K562 (cell line): ENCODE measurements at regions not wholly inside any gene's neighbourhood (a gene's known extent, or its start where the extent isn't known, plus 50 kb on each side); places are given as distances from the start of the nearest gene placed in this dataset.

Experiments used
- ATAC-seq: fragments of 200-7000 bp; cut with Tn5 transposase; 3 replicates; pipeline ENCODE4 v1.9.1; 2020; ENCODE audit warnings: moderate library complexity
- BruUV-seq: library from RNA; stranded (reverse); fragments of 400-500 nt; replicated peaks from 2 replicates; lab custom pipeline; 2021; lab: Mats Ljungman, UMichigan
- CTCF ChIA-PET: fragments of 300-600 bp; formaldehyde crosslinking; extraction: SDS; loops from one replicate; lab custom pipeline; 2021; ENCODE audit warnings: low intra/inter-chr PET ratio; lab: Yijun Ruan, JAX
- POLR2A ChIA-PET: fragments of 300-600, 350-650 bp; sonication (Branson Sonifier 250); formaldehyde crosslinking; extraction: SDS; loops from one replicate; lab custom pipeline; 2021; ENCODE audit warnings: antibody characterized with exemption, inconsistent platforms; lab: Yijun Ruan, JAX
- DNase-seq, 4 experiments: peaks; one replicate each; pipeline versions ENCODE4 v3.0.0 to v3.0.0-alpha.2; 2011 to 2018; ENCODE audit warnings: low spot score in 3 of 4, mixed read lengths in 3 of 4; ENCODE audit errors: extremely low read depth in 1 of 4
- FAIRE-seq: peaks from 2 replicates; lab custom pipeline; 2011; peaks lifted over from hg19 to GRCh38; lab: Jason Lieb, UNC
- H2AFZ ChIP-seq: 2 replicates; pipeline ENCODE4 v1.6.0; 2011; ENCODE audit warnings: low read depth, low read length, control low read depth, inconsistent platforms
- H3K27ac ChIP-seq: fragments of 200-600 bp; 3 replicates; pipeline ENCODE4 v1.8.0; 2011; ENCODE audit warnings: low read depth, mild to moderate bottlenecking, control low read depth, inconsistent platforms, low read length, moderate library complexity, mixed read lengths; ENCODE audit errors: extremely low read depth
- H3K27me3 ChIP-seq, 2 experiments: fragments of 300-600 bp in 1 of 2; 2 replicates in 1 of 2; 3 replicates in 1 of 2; pipeline versions ENCODE4 v1.6.0 to v1.8.0; 2011; ENCODE audit warnings: inconsistent platforms in 2 of 2, low read length in 2 of 2, mild to moderate bottlenecking in 1 of 2, mixed read lengths in 1 of 2, moderate library complexity in 1 of 2; ENCODE audit not compliant: control insufficient read depth in 2 of 2, insufficient read depth in 2 of 2
- H3K36me3 ChIP-seq: fragments of 300-600 bp; 3 replicates; pipeline ENCODE4 v1.8.0; 2011; ENCODE audit warnings: mild to moderate bottlenecking, low read length, inconsistent platforms; ENCODE audit not compliant: control insufficient read depth, insufficient read depth
- H3K4me1 ChIP-seq, 2 experiments: fragments of 200-600 bp in 1 of 2; replicated peaks in 1 of 2; 2 replicates in 1 of 2; 3 replicates in 1 of 2; pipeline versions ENCODE4 v1.5.1 to v1.8.0; 2011; ENCODE audit warnings: inconsistent platforms in 2 of 2, low read length in 2 of 2, mild to moderate bottlenecking in 1 of 2, mixed read lengths in 1 of 2, moderate library complexity in 1 of 2; ENCODE audit not compliant: control insufficient read depth in 2 of 2, insufficient read depth in 2 of 2
- H3K4me2 ChIP-seq: 2 replicates; pipeline ENCODE4 v1.6.1; 2011; ENCODE audit warnings: low read length, control low read depth, inconsistent platforms, mixed read lengths; ENCODE audit not compliant: insufficient read depth
- H3K4me3 ChIP-seq: fragments of 200-600 bp; sonication (generic), shearing (Covaris generic); 2 replicates; pipeline ENCODE4 v1.5.1; 2016; ENCODE audit warnings: control low read depth, inconsistent platforms
- H3K79me2 ChIP-seq: fragments of 200-600 bp; 3 replicates; pipeline ENCODE4 v1.8.0; 2011; ENCODE audit warnings: low read length, inconsistent platforms; ENCODE audit not compliant: control insufficient read depth, insufficient read depth
- H3K9ac ChIP-seq, 2 experiments: 2 replicates each; pipeline versions ENCODE4 v1.6.0 to v1.6.1; 2011; ENCODE audit warnings: low read depth in 2 of 2, low read length in 2 of 2, control low read depth in 1 of 2, inconsistent platforms in 1 of 2, mild to moderate bottlenecking in 1 of 2, mixed read lengths in 1 of 2; ENCODE audit not compliant: insufficient read depth in 1 of 2
- H3K9me1 ChIP-seq: one replicate; pipeline ENCODE4 v1.6.0; 2011; ENCODE audit warnings: inconsistent platforms, mild to moderate bottlenecking, low read length, moderate library complexity; ENCODE audit not compliant: control insufficient read depth, insufficient read depth
- H3K9me3 ChIP-seq: replicated peaks from 2 replicates; pipeline ENCODE4 v1.5.1; 2011; ENCODE audit warnings: low read depth, low read length, inconsistent platforms; ENCODE audit not compliant: control insufficient read depth, insufficient read depth
- H4K20me1 ChIP-seq: replicated peaks from 2 replicates; pipeline ENCODE4 v1.6.1; 2011; ENCODE audit warnings: low read length, inconsistent platforms, mixed read lengths; ENCODE audit not compliant: control insufficient read depth, insufficient read depth
- BRD4 ChIP-seq: fragments of 200-600 bp; sonication (generic); IDR thresholded peaks from 2 replicates; pipeline ENCODE4 v1.6.1; 2017; ENCODE audit warnings: inconsistent platforms
- KHSRP ChIP-seq: fragments of 450-650 bp; IDR thresholded peaks from 2 replicates; pipeline ENCODE4 v1.6.1; 2017
- KLF10 ChIP-seq: fragments of 250-450 bp; sonication (Bioruptor Pico); IDR thresholded peaks from 2 replicates; pipeline ENCODE4 v1.6.1; 2021; ENCODE audit warnings: matching md5 sums
- RERE ChIP-seq: sonication (generic); formaldehyde crosslinking; IDR thresholded peaks from 2 replicates; pipeline ENCODE4 v1.8.0; 2023; ENCODE audit warnings: missing genetic modification reagents, mild to moderate bottlenecking, borderline replicate concordance
- SRSF9 ChIP-seq: fragments of 200-400 bp; formaldehyde crosslinking; IDR thresholded peaks from 2 replicates; pipeline ENCODE4 v1.6.1; 2017; ENCODE audit warnings: low read depth, low read length, borderline replicate concordance
- TAL1 ChIP-seq: fragments of 450-650 bp; IDR thresholded peaks from 2 replicates; pipeline ENCODE4 v1.6.1; 2016; ENCODE audit warnings: mild to moderate bottlenecking
- ZBTB1 ChIP-seq: sonication (generic); formaldehyde crosslinking; IDR thresholded peaks from 2 replicates; pipeline ENCODE4 v1.8.1; 2023; ENCODE audit warnings: missing genetic modification reagents, low read depth, mild to moderate bottlenecking, borderline replicate concordance
- ZFP1 ChIP-seq: fragments of 450-650 bp; formaldehyde crosslinking; IDR thresholded peaks from 2 replicates; pipeline ENCODE4 v1.4.0; 2020; ENCODE audit warnings: mild to moderate bottlenecking, mixed read lengths
- ZNF644 ChIP-seq: fragments of 200-800 bp; sonication (Bioruptor generic); IDR thresholded peaks from 2 replicates; pipeline ENCODE4 v1.6.1; 2016; ENCODE audit warnings: low read depth, missing genetic modification characterization, missing compliant biosample characterization
- ZNF695 ChIP-seq: fragments of 450-650 bp; formaldehyde crosslinking; IDR thresholded peaks from 2 replicates; pipeline ENCODE4 v1.4.0; 2020; ENCODE audit warnings: mild to moderate bottlenecking, moderate library complexity
- WGBS: fragments of 100-300 bp; shearing (Covaris generic); methylation state at CpG from one replicate; pipeline ENCODE4 v1.1.6; 2016; ENCODE audit warnings: low coverage, mixed read lengths; ENCODE audit not compliant: insufficient coverage; ENCODE audit errors: missing lambda C conversion rate; 5-methylcytosine and 5-hydroxymethylcytosine counted together
- in situ Hi-C: fragments of 300-500 bp; cut with MboI; formaldehyde crosslinking; loops from 4 replicates; pipeline ENCODE4 v1.15.0; 2018; ENCODE audit warnings: inconsistent platforms, mixed read lengths
- intact Hi-C: fragments of 100-400 bp; cut with micrococcal nuclease; formaldehyde crosslinking; loops from 2 replicates; pipeline ENCODE4 v1.14.2; 2022
- TF ChIP-seq, protein P1 (sequence below): fragments of 250-450 bp; sonication (Bioruptor Pico); IDR thresholded peaks from 2 replicates; pipeline ENCODE4 v1.4.0; 2020; ENCODE audit warnings: mild to moderate bottlenecking, moderate library complexity

DNA sequence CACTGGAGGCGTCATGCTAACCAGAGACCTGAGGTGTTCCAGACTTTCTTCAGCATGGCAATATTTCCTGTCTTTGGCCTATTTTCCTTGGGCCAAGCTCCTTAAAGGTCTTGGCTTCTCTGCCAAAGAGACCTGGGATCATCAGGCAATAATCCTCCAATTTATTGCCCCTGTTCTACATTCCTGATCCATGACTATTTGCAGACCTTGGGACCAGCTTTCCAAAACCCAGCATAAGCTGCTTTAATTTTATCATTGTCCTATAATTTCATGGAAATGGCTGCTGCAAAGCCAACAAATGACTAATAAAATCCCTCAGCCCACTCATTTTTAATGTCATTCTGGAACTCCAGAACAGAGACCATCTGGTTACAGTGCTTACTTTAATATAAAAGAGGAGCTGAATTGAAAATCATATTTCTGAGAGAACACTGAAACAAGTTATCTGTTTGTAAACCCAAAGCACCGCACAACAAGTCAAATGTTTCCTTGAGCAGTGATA is 166.9 kb upstream of the BTG1 start:
- Histone ChIP-seq H4K20me1 (no peaks in the 10 kb centered on the region), H3K36me3 (no peaks in the 10 kb centered on the region), H3K27ac (no peak overlapping the region), H3K79me2 (no peaks in the 10 kb centered on the region), H2AFZ (no peak overlapping the region), H3K9me1 (no peaks in the 10 kb centered on the region), H3K4me1 (no peaks in the 10 kb centered on the region), H3K4me2 (no peak overlapping the region), H3K4me3 (no peak overlapping the region), H3K27me3 (no peaks in the 10 kb centered on the region), H3K9me3 (no peaks in the 10 kb centered on the region), H3K9ac (no peak overlapping the region)
- POLR2A ChIA-PET = interaction anchor here (1.0 to 1.1 kb wide), 2 partner anchors 10 to 168 kb away, joined by 3 read pairs; no protein-coding TSS in a partner anchor
- in situ Hi-C loops = no loop called here
- no peak for TF ChIP-seq ZNF695
- no peak for TF ChIP-seq TAL1
- TF ChIP-seq BRD4 = no peak
- no peak for TF ChIP-seq KHSRP
- no peak for TF ChIP-seq SRSF9
- TF ChIP-seq RERE (CRISPR knock-in tag) = no peak
- TF ChIP-seq, protein P1, sequence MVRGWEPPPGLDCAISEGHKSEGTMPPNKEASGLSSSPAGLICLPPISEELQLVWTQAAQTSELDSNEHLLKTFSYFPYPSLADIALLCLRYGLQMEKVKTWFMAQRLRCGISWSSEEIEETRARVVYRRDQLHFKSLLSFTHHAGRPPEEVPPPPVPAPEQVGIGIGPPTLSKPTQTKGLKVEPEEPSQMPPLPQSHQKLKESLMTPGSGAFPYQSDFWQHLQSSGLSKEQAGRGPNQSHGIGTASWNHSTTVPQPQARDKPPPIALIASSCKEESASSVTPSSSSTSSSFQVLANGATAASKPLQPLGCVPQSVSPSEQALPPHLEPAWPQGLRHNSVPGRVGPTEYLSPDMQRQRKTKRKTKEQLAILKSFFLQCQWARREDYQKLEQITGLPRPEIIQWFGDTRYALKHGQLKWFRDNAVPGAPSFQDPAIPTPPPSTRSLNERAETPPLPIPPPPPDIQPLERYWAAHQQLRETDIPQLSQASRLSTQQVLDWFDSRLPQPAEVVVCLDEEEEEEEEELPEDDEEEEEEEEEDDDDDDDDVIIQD (CRISPR knock-in tag) = no peak
- TF ChIP-seq ZFP1 (CRISPR knock-in tag) = no peak
- no peak for TF ChIP-seq KLF10 (CRISPR knock-in tag)
- no peak for TF ChIP-seq ZNF644
- TF ChIP-seq ZBTB1 = no peak
- CTCF ChIA-PET = no interaction called here
- DNase-seq (no peak), ATAC-seq (no peak), FAIRE-seq (no peak)
- BruUV-seq = no TSS peak
- intact Hi-C loops = no loop called here
- 48% methylated on average over 2 of the region's 2 CpGs for WGBS
